ENCODE measurements at regions not wholly inside any gene's neighbourhood (a gene's known extent, or its start where the extent isn't known, plus 50 kb on each side); places are given as distances from the start of the nearest gene placed in this dataset.

- TF ChIP-seq ZNF280C (tag by site-specific recombination; IDR thresholded peaks at IDR 0.05) (no peak), ZSCAN16 (tag by site-specific recombination; IDR thresholded peaks at IDR 0.05) (no peak), ZEB2 (tag by site-specific recombination; IDR thresholded peaks at IDR 0.05) (no peak), ZNF639 (tag by site-specific recombination; IDR thresholded peaks at IDR 0.05) (no peak)
- TF ChIP-seq, protein P1, sequence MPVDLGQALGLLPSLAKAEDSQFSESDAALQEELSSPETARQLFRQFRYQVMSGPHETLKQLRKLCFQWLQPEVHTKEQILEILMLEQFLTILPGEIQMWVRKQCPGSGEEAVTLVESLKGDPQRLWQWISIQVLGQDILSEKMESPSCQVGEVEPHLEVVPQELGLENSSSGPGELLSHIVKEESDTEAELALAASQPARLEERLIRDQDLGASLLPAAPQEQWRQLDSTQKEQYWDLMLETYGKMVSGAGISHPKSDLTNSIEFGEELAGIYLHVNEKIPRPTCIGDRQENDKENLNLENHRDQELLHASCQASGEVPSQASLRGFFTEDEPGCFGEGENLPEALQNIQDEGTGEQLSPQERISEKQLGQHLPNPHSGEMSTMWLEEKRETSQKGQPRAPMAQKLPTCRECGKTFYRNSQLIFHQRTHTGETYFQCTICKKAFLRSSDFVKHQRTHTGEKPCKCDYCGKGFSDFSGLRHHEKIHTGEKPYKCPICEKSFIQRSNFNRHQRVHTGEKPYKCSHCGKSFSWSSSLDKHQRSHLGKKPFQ (tag by site-specific recombination; IDR thresholded peaks at IDR 0.05): no peak
Observed at GRCh38 chr3:159513444-159513843, 475.2 kb upstream of the IL12A start (continued).

GRCh38 chr3:159513867-159514380 is 474.7 kb upstream of the IL12A start:
- no peak overlapping the region for H3K27ac ChIP-seq (ENCODE audit: extremely low read depth, low read depth, low read length)
- ChIA-PET POLR2A (no interaction called here), CTCF (no interaction called here)
- H3K36me3 ChIP-seq (ENCODE audit: control insufficient read depth in 2 of 2, insufficient read depth in 1 of 2, low read length in 2 of 2): no peaks in the 10 kb centered on the region
- no peak for TF ChIP-seq ZBTB1 (tag by site-specific recombination; IDR thresholded peaks at IDR 0.05)
- no peak for TF ChIP-seq BCL11A (tag by site-specific recombination; IDR thresholded peaks at IDR 0.05; ENCODE audit: low read depth)
- TF ChIP-seq ZNF16 (tag by site-specific recombination; IDR thresholded peaks at IDR 0.05; ENCODE audit: low read depth): no peak
- TF ChIP-seq, protein P2, sequence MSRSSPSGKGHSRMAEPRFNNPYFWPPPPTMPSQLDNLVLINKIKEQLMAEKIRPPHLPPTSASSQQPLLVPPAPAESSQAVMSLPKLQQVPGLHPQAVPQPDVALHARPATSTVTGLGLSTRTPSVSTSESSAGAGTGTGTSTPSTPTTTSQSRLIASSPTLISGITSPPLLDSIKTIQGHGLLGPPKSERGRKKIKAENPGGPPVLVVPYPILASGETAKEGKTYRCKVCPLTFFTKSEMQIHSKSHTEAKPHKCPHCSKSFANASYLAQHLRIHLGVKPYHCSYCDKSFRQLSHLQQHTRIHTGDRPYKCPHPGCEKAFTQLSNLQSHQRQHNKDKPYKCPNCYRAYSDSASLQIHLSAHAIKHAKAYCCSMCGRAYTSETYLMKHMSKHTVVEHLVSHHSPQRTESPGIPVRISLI (tag by site-specific recombination; IDR thresholded peaks at IDR 0.05): no peak
- no peak for TF ChIP-seq ZNF521 (tag by site-specific recombination; IDR thresholded peaks at IDR 0.05)
- H3K9me3 ChIP-seq (ENCODE audit: control insufficient read depth, insufficient read depth, low read depth, low read length): no peaks in the 10 kb centered on the region
- H3K4me1 ChIP-seq (ENCODE audit: control insufficient read depth, insufficient read depth, low read length): no peaks in the 10 kb centered on the region
- H3K4me3 ChIP-seq (ENCODE audit: low read depth, low read length): no peak overlapping the region

DNA sequence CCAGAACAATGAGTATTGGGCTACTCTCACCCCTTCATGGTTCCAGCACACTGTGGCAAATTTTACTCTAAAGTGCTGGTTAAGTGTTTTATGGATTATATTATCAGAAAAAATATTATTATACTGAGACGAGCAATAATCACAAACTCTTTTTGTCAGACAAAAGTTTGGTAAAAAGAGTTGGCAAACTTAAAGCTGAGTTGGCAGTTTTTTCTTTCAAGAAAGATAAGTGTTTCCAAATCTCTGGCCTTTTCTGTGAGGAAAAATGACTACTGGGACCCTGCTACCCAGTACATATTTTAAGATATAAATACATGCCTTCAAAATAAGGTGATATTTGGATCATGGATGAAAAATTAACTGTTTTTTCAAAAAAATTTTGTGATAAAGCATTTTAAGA is 471.5 kb upstream of the IL12A start:
- no peaks in the 10 kb centered on the region for H3K9me3 ChIP-seq (ENCODE audit: control insufficient read depth, insufficient read depth, low read depth, low read length)
- CTCF ChIA-PET: interaction anchor here (0.7 kb wide), 1 partner anchor 19 kb away, joined by 3 read pairs; no protein-coding TSS in a partner anchor
- H3K27ac ChIP-seq (ENCODE audit: extremely low read depth, low read depth, low read length): no peak overlapping the region
- no peaks in the 10 kb centered on the region for H3K36me3 ChIP-seq (ENCODE audit: control insufficient read depth in 2 of 2, insufficient read depth in 1 of 2, low read length in 2 of 2)
- no peaks in the 10 kb centered on the region for H3K4me1 ChIP-seq (ENCODE audit: control insufficient read depth, insufficient read depth, low read length)
- POLR2A ChIA-PET: no interaction called here
- H3K4me3 ChIP-seq (ENCODE audit: low read depth, low read length): no peak overlapping the region
- TF ChIP-seq ZNF510 (tag by site-specific recombination; IDR thresholded peaks at IDR 0.05; ENCODE audit: insufficient replicate concordance): no peak
- no peak for TF ChIP-seq ZNF792 (tag by site-specific recombination; IDR thresholded peaks at IDR 0.05)
- TF ChIP-seq ZNF645 (tag by site-specific recombination; IDR thresholded peaks at IDR 0.05): no peak
- TF ChIP-seq ZNF558 (tag by site-specific recombination; IDR thresholded peaks at IDR 0.05): no peak
- TF ChIP-seq ZBTB6 (tag by site-specific recombination; IDR thresholded peaks at IDR 0.05): no peak
- TF ChIP-seq, protein P3, sequence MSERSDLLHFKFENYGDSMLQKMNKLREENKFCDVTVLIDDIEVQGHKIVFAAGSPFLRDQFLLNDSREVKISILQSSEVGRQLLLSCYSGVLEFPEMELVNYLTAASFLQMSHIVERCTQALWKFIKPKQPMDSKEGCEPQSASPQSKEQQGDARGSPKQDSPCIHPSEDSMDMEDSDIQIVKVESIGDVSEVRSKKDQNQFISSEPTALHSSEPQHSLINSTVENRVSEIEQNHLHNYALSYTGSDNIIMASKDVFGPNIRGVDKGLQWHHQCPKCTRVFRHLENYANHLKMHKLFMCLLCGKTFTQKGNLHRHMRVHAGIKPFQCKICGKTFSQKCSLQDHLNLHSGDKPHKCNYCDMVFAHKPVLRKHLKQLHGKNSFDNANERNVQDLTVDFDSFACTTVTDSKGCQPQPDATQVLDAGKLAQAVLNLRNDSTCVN (tag by site-specific recombination; optimal IDR thresholded peaks at IDR 0.05): no peak
- TF ChIP-seq ZNF148 (tag by site-specific recombination; IDR thresholded peaks at IDR 0.05; ENCODE audit: borderline replicate concordance): no peak
- TF ChIP-seq ZNF140 (tag by site-specific recombination; IDR thresholded peaks at IDR 0.05): no peak
- TF ChIP-seq ZNF501 (tag by site-specific recombination; IDR thresholded peaks at IDR 0.05): no peak
- no peak for TF ChIP-seq GLIS1 (tag by site-specific recombination; IDR thresholded peaks at IDR 0.05)
- TF ChIP-seq ZNF626 (tag by site-specific recombination; IDR thresholded peaks at IDR 0.05): no peak

All from HEK293 (cell line).